Central memory CD8-positive, alpha-beta T cell (primary cell): ENCODE measurements at regions not wholly inside any gene's neighbourhood (a gene's known extent, or its start where the extent isn't known, plus 50 kb on each side); places are given as distances from the start of the nearest gene placed in this dataset.
"Not testable (repeated sequence)": the region's sequence is repeated elsewhere in the genome, so short reads cannot be mapped to it uniquely, and the experiment has no call there.

ENCODE experiments used
- ATAC-seq: fragments of 150-1000 bp; cut with Tn5 transposase; replicated peaks from 2 replicates; pipeline ENCODE4 v1.10.0; 2022; ENCODE audit warnings: mild to moderate bottlenecking, moderate FRiP score, moderate number of reproducible peaks; ENCODE audit not compliant: poor library complexity, severe bottlenecking; ENCODE audit errors: extremely low read depth
- DNase-seq, 2 donors: peaks; one replicate each; pipeline ENCODE4 v3.0.0; 2021; ENCODE audit warnings: low spot score in 2 of 2
- H3K27ac Mint-ChIP-seq: one replicate; pipeline ENCODE4 v1.8.0; 2022; ENCODE audit warnings: low read depth, mild to moderate bottlenecking, moderate library complexity, mixed read lengths
- H3K27me3 Mint-ChIP-seq: one replicate; pipeline ENCODE4 v1.8.0; 2022; ENCODE audit warnings: mixed read lengths
- H3K36me3 Mint-ChIP-seq: one replicate; pipeline ENCODE4 v1.8.0; 2022; ENCODE audit warnings: mild to moderate bottlenecking, moderate library complexity, mixed read lengths; ENCODE audit not compliant: insufficient read depth
- H3K4me1 Mint-ChIP-seq: one replicate; pipeline ENCODE4 v1.8.0; 2022; ENCODE audit warnings: mixed read lengths
- H3K4me3 Mint-ChIP-seq: one replicate; pipeline ENCODE4 v1.8.0; 2022; ENCODE audit warnings: mild to moderate bottlenecking, moderate library complexity, mixed read lengths
- H3K9me3 Mint-ChIP-seq: one replicate; pipeline ENCODE4 v1.8.0; 2022; ENCODE audit warnings: mixed read lengths

GRCh38 chr14:105686050-105686449 lies 159.7 kb downstream of the TMEM121 start:
- not testable (repeated sequence) for H3K36me3 Mint-ChIP-seq, H3K27ac Mint-ChIP-seq, H3K4me3 Mint-ChIP-seq, H3K9me3 Mint-ChIP-seq, H3K4me1 Mint-ChIP-seq, DNase-seq, H3K27me3 Mint-ChIP-seq
- ATAC-seq, result peak; percentile 26

- not testable (repeated sequence) for ATAC-seq, H3K4me3 Mint-ChIP-seq, H3K27me3 Mint-ChIP-seq, DNase-seq, H3K27ac Mint-ChIP-seq, H3K36me3 Mint-ChIP-seq, H3K4me1 Mint-ChIP-seq, H3K9me3 Mint-ChIP-seq
These were observed 160.2 kb downstream of the TMEM121 start for GRCh38 chr14:105686462-105687170.

GRCh38 chr14:105687171-105688022 lies 161.0 kb downstream of the TMEM121 start:
- ATAC-seq, H3K4me1 Mint-ChIP-seq, DNase-seq, H3K9me3 Mint-ChIP-seq, H3K36me3 Mint-ChIP-seq, H3K4me3 Mint-ChIP-seq, H3K27ac Mint-ChIP-seq, H3K27me3 Mint-ChIP-seq: not testable (repeated sequence)

GRCh38 chr14:105688023-105688351 lies 161.6 kb downstream of the TMEM121 start:
- not testable (repeated sequence) for H3K27ac Mint-ChIP-seq, H3K36me3 Mint-ChIP-seq, H3K27me3 Mint-ChIP-seq, DNase-seq, H3K9me3 Mint-ChIP-seq, ATAC-seq, H3K4me1 Mint-ChIP-seq, H3K4me3 Mint-ChIP-seq

GRCh38 chr14:105688664-105689221 lies 162.4 kb downstream of the TMEM121 start:
- not testable (repeated sequence) for H3K4me3 Mint-ChIP-seq, ATAC-seq, H3K27ac Mint-ChIP-seq

GRCh38 chr14:105689722-105690121 lies 163.3 kb downstream of the TMEM121 start:
- no peak overlapping the region for H3K27ac Mint-ChIP-seq
- H3K9me3 Mint-ChIP-seq, result no peaks in the 10 kb centered on the region
- no peak for DNase-seq
- H3K27me3 Mint-ChIP-seq, result peaks cover under 1% of the 10 kb centered on the region
- H3K4me1 Mint-ChIP-seq, result no peaks in the 10 kb centered on the region
- H3K4me3 Mint-ChIP-seq, result no peak overlapping the region
- no peak for ATAC-seq
- H3K36me3 Mint-ChIP-seq, result peaks cover 2% of the 10 kb centered on the region

More at GRCh38 chr14:105688664-105689221, 162.4 kb downstream of the TMEM121 start:
- not testable (repeated sequence) for H3K36me3 Mint-ChIP-seq, DNase-seq, H3K9me3 Mint-ChIP-seq, H3K27me3 Mint-ChIP-seq, H3K4me1 Mint-ChIP-seq

- H3K27ac Mint-ChIP-seq, result no peak overlapping the region
These were observed 164.3 kb downstream of the TMEM121 start for GRCh38 chr14:105690671-105691070.

GRCh38 chr14:105691321-105692109 lies 165.1 kb downstream of the TMEM121 start:
- not testable (repeated sequence) for H3K4me3 Mint-ChIP-seq, H3K9me3 Mint-ChIP-seq, H3K36me3 Mint-ChIP-seq, H3K4me1 Mint-ChIP-seq, DNase-seq, ATAC-seq, H3K27me3 Mint-ChIP-seq, H3K27ac Mint-ChIP-seq

More at GRCh38 chr14:105690671-105691070, 164.3 kb downstream of the TMEM121 start:
- no peak for DNase-seq
- peaks cover 10% of the 10 kb centered on the region for H3K27me3 Mint-ChIP-seq
- no peak overlapping the region for H3K4me3 Mint-ChIP-seq
- H3K4me1 Mint-ChIP-seq, result no peaks in the 10 kb centered on the region
- H3K9me3 Mint-ChIP-seq, result no peaks in the 10 kb centered on the region
- H3K36me3 Mint-ChIP-seq, result peaks cover 2% of the 10 kb centered on the region
- no peak for ATAC-seq

- not testable (repeated sequence) for H3K4me3 Mint-ChIP-seq, DNase-seq, H3K9me3 Mint-ChIP-seq, ATAC-seq, H3K27me3 Mint-ChIP-seq, H3K4me1 Mint-ChIP-seq, H3K36me3 Mint-ChIP-seq, H3K27ac Mint-ChIP-seq
These were observed 165.8 kb downstream of the TMEM121 start for GRCh38 chr14:105692110-105692685.

GRCh38 chr14:105694961-105695360 lies 168.6 kb downstream of the TMEM121 start:
- ATAC-seq, result no peak
- peaks cover 2% of the 10 kb centered on the region for H3K36me3 Mint-ChIP-seq
- no peaks in the 10 kb centered on the region for H3K4me1 Mint-ChIP-seq
- DNase-seq, result no peak
- H3K4me3 Mint-ChIP-seq, result no peak overlapping the region
- peaks cover 10% of the 10 kb centered on the region for H3K27me3 Mint-ChIP-seq
- peak overlapping the region; percentile 1 for H3K27ac Mint-ChIP-seq
- H3K9me3 Mint-ChIP-seq, result no peaks in the 10 kb centered on the region

GRCh38 chr14:105696388-105696787 lies 170.0 kb downstream of the TMEM121 start:
- not testable (repeated sequence) for DNase-seq, H3K27ac Mint-ChIP-seq, H3K4me3 Mint-ChIP-seq, H3K9me3 Mint-ChIP-seq, H3K36me3 Mint-ChIP-seq, H3K4me1 Mint-ChIP-seq, H3K27me3 Mint-ChIP-seq
- ATAC-seq, result peak; percentile 41

- H3K9me3 Mint-ChIP-seq, H3K4me1 Mint-ChIP-seq, ATAC-seq, DNase-seq, H3K4me3 Mint-ChIP-seq, H3K36me3 Mint-ChIP-seq, H3K27ac Mint-ChIP-seq, H3K27me3 Mint-ChIP-seq: not testable (repeated sequence)
These were observed 171.0 kb downstream of the TMEM121 start for GRCh38 chr14:105697414-105697813.
